NCI-H187 treated with DMSO at 0.1 percent for 48 hours (cell line): ENCODE measurements at regions not wholly inside any gene's neighbourhood (a gene's known extent, or its start where the extent isn't known, plus 50 kb on each side); places are given as distances from the start of the nearest gene placed in this dataset.

Source experiments
- DNase-seq: peaks from one replicate; lab custom pipeline; 2025; lab: John Stamatoyannopoulos, UW

GRCh38 chr14:49008363-49008762, 577.8 kb downstream of the RPS29 start:
- DNase-seq, result no peak

GRCh38 chr14:48991141-48991540, 595.0 kb downstream of the RPS29 start:
- DNase-seq, result no peak

GRCh38 chr14:48983351-48983888, 602.8 kb downstream of the RPS29 start:
- no peak for DNase-seq

- DNase-seq, result no peak
Measured at GRCh38 chr14:48974994-48975393, 611.2 kb downstream of the RPS29 start.

GRCh38 chr14:48973151-48973550, 613.0 kb downstream of the RPS29 start:
- no peak for DNase-seq

GRCh38 chr14:48970943-48971342, 615.2 kb downstream of the RPS29 start:
- DNase-seq, result no peak

GRCh38 chr14:48967419-48967818, 618.8 kb downstream of the RPS29 start:
- DNase-seq, result no peak

GRCh38 chr14:48963231-48963790, 622.9 kb downstream of the RPS29 start:
- no peak for DNase-seq

- no peak for DNase-seq
Measured at GRCh38 chr14:48957486-48957885, 628.7 kb downstream of the RPS29 start.

- DNase-seq, result no peak
Measured at GRCh38 chr14:48955857-48956256, 630.3 kb downstream of the RPS29 start.

- DNase-seq, result no peak
Measured at GRCh38 chr14:48954446-48954845, 631.7 kb downstream of the RPS29 start.

- no peak for DNase-seq
Measured at GRCh38 chr14:48944809-48945208, 641.4 kb downstream of the RPS29 start.

- DNase-seq, result no peak
Measured at GRCh38 chr14:48943913-48944312, 642.3 kb downstream of the RPS29 start.

- no peak for DNase-seq
Measured at GRCh38 chr14:48937541-48938195, 648.5 kb downstream of the RPS29 start.

GRCh38 chr14:48936849-48937248, 649.3 kb downstream of the RPS29 start:
- no peak for DNase-seq

GRCh38 chr14:48936362-48936761, 649.8 kb downstream of the RPS29 start:
- DNase-seq, result no peak

- DNase-seq, result no peak
Measured at GRCh38 chr14:48925184-48925583, 661.0 kb downstream of the RPS29 start.

- no peak for DNase-seq
Measured at GRCh38 chr14:48914921-48915320, 671.3 kb downstream of the RPS29 start.

- no peak for DNase-seq
Measured at GRCh38 chr14:48914382-48914781, 671.8 kb downstream of the RPS29 start.

GRCh38 chr14:48900565-48900964, 685.6 kb downstream of the RPS29 start:
- DNase-seq, result no peak

GRCh38 chr14:48890333-48890732, 695.8 kb downstream of the RPS29 start:
- DNase-seq, result no peak

GRCh38 chr14:48876806-48877340, 709.3 kb downstream of the RPS29 start:
- no peak for DNase-seq

- no peak for DNase-seq
Measured at GRCh38 chr14:48874711-48875110, 711.5 kb downstream of the RPS29 start.

GRCh38 chr14:48857366-48857765, 728.8 kb downstream of the RPS29 start:
- no peak for DNase-seq
